CD4-positive, alpha-beta T cell treated with Interleukin-17A for 4 hours (primary cell): ENCODE measurements at regions not wholly inside any gene's neighbourhood (a gene's known extent, or its start where the extent isn't known, plus 50 kb on each side); places are given as distances from the start of the nearest gene placed in this dataset.
"Not testable (repeated sequence)": the region's sequence is repeated elsewhere in the genome, so short reads cannot be mapped to it uniquely, and the experiment has no call there.

Experiments used
- DNase-seq: peaks from one replicate; pipeline ENCODE4 v3.0.0-alpha.2; 2020; ENCODE audit warnings: mixed read lengths

- DNase-seq = no peak
These were observed 102.1 kb upstream of the IGLL5 start for GRCh38 chr22:22785316-22786065.

GRCh38 chr22:22786301-22787115 lies 101.1 kb upstream of the IGLL5 start:
- no peak for DNase-seq

GRCh38 chr22:22787151-22787550 lies 100.5 kb upstream of the IGLL5 start:
- no peak for DNase-seq

GRCh38 chr22:22787786-22788459 lies 99.7 kb upstream of the IGLL5 start:
- DNase-seq = peak; percentile 83

- DNase-seq = no peak
These were observed 99.1 kb upstream of the IGLL5 start for GRCh38 chr22:22788460-22789037.

GRCh38 chr22:22789233-22789921 lies 98.2 kb upstream of the IGLL5 start:
- no peak for DNase-seq

GRCh38 chr22:22789922-22790845 lies 97.4 kb upstream of the IGLL5 start:
- no peak for DNase-seq

- DNase-seq = no peak
These were observed 96.0 kb upstream of the IGLL5 start for GRCh38 chr22:22791438-22792181.

GRCh38 chr22:22792205-22792786 lies 95.3 kb upstream of the IGLL5 start:
- not testable (repeated sequence) for DNase-seq

GRCh38 chr22:22795639-22796038 lies 92.0 kb upstream of the IGLL5 start:
- DNase-seq = not testable (repeated sequence)

GRCh38 chr22:22796724-22797123 lies 90.9 kb upstream of the IGLL5 start:
- no peak for DNase-seq

- no peak for DNase-seq
These were observed 89.4 kb upstream of the IGLL5 start for GRCh38 chr22:22798232-22798616.

- no peak for DNase-seq
These were observed 88.9 kb upstream of the IGLL5 start for GRCh38 chr22:22798716-22799115.

GRCh38 chr22:22799561-22799960 lies 88.1 kb upstream of the IGLL5 start:
- no peak for DNase-seq

GRCh38 chr22:22800716-22801115 lies 86.9 kb upstream of the IGLL5 start:
- DNase-seq = no peak

GRCh38 chr22:22802339-22802970 lies 85.2 kb upstream of the IGLL5 start:
- DNase-seq = peak; percentile 79

- DNase-seq = no peak
These were observed 84.2 kb upstream of the IGLL5 start for GRCh38 chr22:22803285-22803853.

- DNase-seq = no peak
These were observed 77.6 kb upstream of the IGLL5 start for GRCh38 chr22:22810018-22810427.

- no peak for DNase-seq
These were observed 77.1 kb upstream of the IGLL5 start for GRCh38 chr22:22810471-22810870.
